OCI-LY3 (cell line): ENCODE measurements at regions not wholly inside any gene's neighbourhood (a gene's known extent, or its start where the extent isn't known, plus 50 kb on each side); places are given as distances from the start of the nearest gene placed in this dataset.

ENCODE experiments used
- EZH2phosphoT487 ChIP-seq: fragments of 200-600 bp; shearing (Covaris generic); IDR thresholded peaks from 2 replicates; pipeline ENCODE4 v1.6.1; 2018; ENCODE audit warnings: antibody characterized with exemption, mixed run types, low read depth
- TF ChIP-seq, protein P1 (sequence below): fragments of 200-600, 300-600 bp; sonication (generic); IDR thresholded peaks from 2 replicates; pipeline ENCODE4 v1.5.1; 2014; ENCODE audit warnings: antibody characterized with exemption, low read length, low read depth

DNA sequence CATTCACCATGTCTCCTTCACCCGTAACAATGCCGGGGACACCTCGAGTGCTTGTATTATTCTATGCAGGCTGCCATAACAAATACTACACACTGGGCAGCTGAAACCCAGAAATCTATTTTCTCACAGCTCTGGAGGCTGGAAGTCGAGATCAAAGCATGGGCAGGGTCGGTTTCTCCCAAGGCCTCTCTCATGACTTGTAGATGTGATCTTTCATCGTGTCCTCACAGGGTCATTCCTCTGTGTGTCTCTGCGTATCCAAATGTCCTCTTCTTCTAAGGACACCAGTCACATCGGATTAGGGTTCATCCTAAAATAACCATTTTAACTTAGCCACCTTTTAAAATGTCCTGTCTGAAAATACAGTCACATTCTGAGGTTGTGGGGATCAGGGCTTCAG is 303.5 kb downstream of the KLF6 start:
- TF ChIP-seq, protein P1, sequence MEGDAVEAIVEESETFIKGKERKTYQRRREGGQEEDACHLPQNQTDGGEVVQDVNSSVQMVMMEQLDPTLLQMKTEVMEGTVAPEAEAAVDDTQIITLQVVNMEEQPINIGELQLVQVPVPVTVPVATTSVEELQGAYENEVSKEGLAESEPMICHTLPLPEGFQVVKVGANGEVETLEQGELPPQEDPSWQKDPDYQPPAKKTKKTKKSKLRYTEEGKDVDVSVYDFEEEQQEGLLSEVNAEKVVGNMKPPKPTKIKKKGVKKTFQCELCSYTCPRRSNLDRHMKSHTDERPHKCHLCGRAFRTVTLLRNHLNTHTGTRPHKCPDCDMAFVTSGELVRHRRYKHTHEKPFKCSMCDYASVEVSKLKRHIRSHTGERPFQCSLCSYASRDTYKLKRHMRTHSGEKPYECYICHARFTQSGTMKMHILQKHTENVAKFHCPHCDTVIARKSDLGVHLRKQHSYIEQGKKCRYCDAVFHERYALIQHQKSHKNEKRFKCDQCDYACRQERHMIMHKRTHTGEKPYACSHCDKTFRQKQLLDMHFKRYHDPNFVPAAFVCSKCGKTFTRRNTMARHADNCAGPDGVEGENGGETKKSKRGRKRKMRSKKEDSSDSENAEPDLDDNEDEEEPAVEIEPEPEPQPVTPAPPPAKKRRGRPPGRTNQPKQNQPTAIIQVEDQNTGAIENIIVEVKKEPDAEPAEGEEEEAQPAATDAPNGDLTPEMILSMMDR, result no peak
- TF ChIP-seq EZH2phosphoT487, result no peak
